Muscle layer of colon (tissue), 2 donors: ENCODE measurements at regions not wholly inside any gene's neighbourhood (a gene's known extent, or its start where the extent isn't known, plus 50 kb on each side); places are given as distances from the start of the nearest gene placed in this dataset.

Experiments used
- H3K27ac ChIP-seq: one replicate; pipeline ENCODE4 v1.7.0; 2013; ENCODE audit warnings: low read depth, mild to moderate bottlenecking, low read length, moderate library complexity
- H3K27me3 ChIP-seq, 2 donors: one replicate each; pipeline ENCODE4 v1.7.0; 2013; ENCODE audit warnings: low read length in 2 of 2, mild to moderate bottlenecking in 2 of 2; ENCODE audit not compliant: insufficient read depth in 2 of 2, control insufficient read depth in 1 of 2
- H3K36me3 ChIP-seq: one replicate; pipeline ENCODE4 v1.7.0; 2013; ENCODE audit warnings: mild to moderate bottlenecking, low read length; ENCODE audit not compliant: insufficient read depth
- H3K4me1 ChIP-seq: one replicate; pipeline ENCODE4 v1.7.0; 2013; ENCODE audit warnings: mild to moderate bottlenecking, low read length; ENCODE audit not compliant: insufficient read depth
- H3K4me3 ChIP-seq, 2 donors: one replicate each; pipeline ENCODE4 v1.7.0; 2013; ENCODE audit warnings: low read length in 2 of 2, low read depth in 1 of 2, mild to moderate bottlenecking in 1 of 2, moderate library complexity in 1 of 2
- H3K9ac ChIP-seq: one replicate; pipeline ENCODE4 v1.7.0; 2013; ENCODE audit warnings: low read length
- H3K9me3 ChIP-seq: one replicate; pipeline ENCODE4 v1.7.0; 2013; ENCODE audit warnings: mild to moderate bottlenecking, low read length
- donor health status: abdominal sarcoma.
- donor health status: Adenocarcinoma of cecum.

GRCh38 chr5:56481428-56482357, 248.6 kb upstream of the ANKRD55 start:
- no peaks in the 10 kb centered on the region for H3K36me3 ChIP-seq
- no peaks in the 10 kb centered on the region for H3K9me3 ChIP-seq
- no peaks in the 10 kb centered on the region for H3K27me3 ChIP-seq
- H3K9ac ChIP-seq, result peak overlapping the region; percentile 32
- H3K4me3 ChIP-seq, result peak overlapping the region; percentile 83
- H3K27ac ChIP-seq, result peak overlapping the region; percentile 88
- peaks cover 15% of the 10 kb centered on the region for H3K4me1 ChIP-seq

- no peaks in the 10 kb centered on the region for H3K36me3 ChIP-seq
- H3K27me3 ChIP-seq, result no peaks in the 10 kb centered on the region
- peak overlapping the region; percentile 88 for H3K27ac ChIP-seq
- peak overlapping the region; percentile 53 for H3K9ac ChIP-seq
- H3K4me3 ChIP-seq, result peak overlapping the region; percentile 83
- H3K9me3 ChIP-seq, result no peaks in the 10 kb centered on the region
- peaks cover 15% of the 10 kb centered on the region for H3K4me1 ChIP-seq
Observed at GRCh38 chr5:56480705-56481427, 247.7 kb upstream of the ANKRD55 start.

- H3K27me3 ChIP-seq, result no peaks in the 10 kb centered on the region
- peak overlapping the region; percentile 88 for H3K27ac ChIP-seq
- peak overlapping the region; percentile 83 for H3K4me3 ChIP-seq
- peak overlapping the region; percentile 53 for H3K9ac ChIP-seq
- no peaks in the 10 kb centered on the region for H3K36me3 ChIP-seq
- peaks cover 15% of the 10 kb centered on the region for H3K4me1 ChIP-seq
- H3K9me3 ChIP-seq, result no peaks in the 10 kb centered on the region
Observed at GRCh38 chr5:56480078-56480704, 247.1 kb upstream of the ANKRD55 start.

- H3K9me3 ChIP-seq, result no peaks in the 10 kb centered on the region
- peaks cover 15% of the 10 kb centered on the region for H3K4me1 ChIP-seq
- peak overlapping the region; percentile 88 for H3K27ac ChIP-seq
- H3K36me3 ChIP-seq, result no peaks in the 10 kb centered on the region
- H3K9ac ChIP-seq, result peak overlapping the region; percentile 53
- peak overlapping the region in 1 of 2 donors; percentile 83 for H3K4me3 ChIP-seq
- no peaks in the 10 kb centered on the region for H3K27me3 ChIP-seq
Observed at GRCh38 chr5:56479696-56480077, 246.6 kb upstream of the ANKRD55 start.

- no peak overlapping the region for H3K27ac ChIP-seq
- H3K27me3 ChIP-seq, result no peaks in the 10 kb centered on the region
- H3K4me1 ChIP-seq, result peaks cover 15% of the 10 kb centered on the region
- H3K36me3 ChIP-seq, result no peaks in the 10 kb centered on the region
- H3K9ac ChIP-seq, result no peak overlapping the region
- H3K4me3 ChIP-seq, result no peak overlapping the region
- no peaks in the 10 kb centered on the region for H3K9me3 ChIP-seq
Observed at GRCh38 chr5:56479126-56479525, 246.0 kb upstream of the ANKRD55 start.

- H3K9ac ChIP-seq, result no peak overlapping the region
- H3K4me3 ChIP-seq, result no peak overlapping the region
- no peaks in the 10 kb centered on the region for H3K36me3 ChIP-seq
- no peak overlapping the region for H3K27ac ChIP-seq
- no peaks in the 10 kb centered on the region for H3K9me3 ChIP-seq
- H3K27me3 ChIP-seq, result no peaks in the 10 kb centered on the region
- peaks cover 15% of the 10 kb centered on the region for H3K4me1 ChIP-seq
Observed at GRCh38 chr5:56478062-56478461, 244.9 kb upstream of the ANKRD55 start.

- H3K4me1 ChIP-seq, result peaks cover 8% of the 10 kb centered on the region
- H3K4me3 ChIP-seq, result no peak overlapping the region
- H3K27ac ChIP-seq, result no peak overlapping the region
- no peaks in the 10 kb centered on the region for H3K27me3 ChIP-seq
- H3K9me3 ChIP-seq, result no peaks in the 10 kb centered on the region
- no peak overlapping the region for H3K9ac ChIP-seq
- no peaks in the 10 kb centered on the region for H3K36me3 ChIP-seq
Observed at GRCh38 chr5:56476487-56476856, 243.3 kb upstream of the ANKRD55 start.

- no peaks in the 10 kb centered on the region for H3K9me3 ChIP-seq
- H3K9ac ChIP-seq, result no peak overlapping the region
- no peaks in the 10 kb centered on the region for H3K36me3 ChIP-seq
- no peak overlapping the region for H3K27ac ChIP-seq
- H3K4me3 ChIP-seq, result no peak overlapping the region
- peaks cover 8% of the 10 kb centered on the region for H3K4me1 ChIP-seq
- H3K27me3 ChIP-seq, result no peaks in the 10 kb centered on the region
Observed at GRCh38 chr5:56475689-56476486, 242.8 kb upstream of the ANKRD55 start.

- Histone ChIP-seq H3K27me3 (no peaks in the 10 kb centered on the region), H3K4me3 (no peak overlapping the region), H3K9me3 (no peaks in the 10 kb centered on the region), H3K27ac (no peak overlapping the region), H3K9ac (no peak overlapping the region), H3K4me1 (no peaks in the 10 kb centered on the region), H3K36me3 (no peaks in the 10 kb centered on the region)
Observed at GRCh38 chr5:56471707-56472106, 238.6 kb upstream of the ANKRD55 start.

GRCh38 chr5:56470007-56470406, 236.9 kb upstream of the ANKRD55 start:
- Histone ChIP-seq H3K9me3 (no peaks in the 10 kb centered on the region), H3K27ac (no peak overlapping the region), H3K4me3 (no peak overlapping the region), H3K4me1 (no peaks in the 10 kb centered on the region), H3K9ac (no peak overlapping the region), H3K36me3 (no peaks in the 10 kb centered on the region), H3K27me3 (no peaks in the 10 kb centered on the region)

- H3K36me3 ChIP-seq, result no peaks in the 10 kb centered on the region
- no peak overlapping the region for H3K9ac ChIP-seq
- no peaks in the 10 kb centered on the region for H3K4me1 ChIP-seq
- H3K27ac ChIP-seq, result no peak overlapping the region
- no peak overlapping the region for H3K4me3 ChIP-seq
- H3K27me3 ChIP-seq, result no peaks in the 10 kb centered on the region
- no peaks in the 10 kb centered on the region for H3K9me3 ChIP-seq
Observed at GRCh38 chr5:56468277-56468676, 235.1 kb upstream of the ANKRD55 start.
